Keratinocyte (primary cell): ENCODE measurements at regions not wholly inside any gene's neighbourhood (a gene's known extent, or its start where the extent isn't known, plus 50 kb on each side); places are given as distances from the start of the nearest gene placed in this dataset.

ENCODE experiments used
- DNase-seq: peaks from one replicate; pipeline ENCODE4 v3.0.0-alpha.2; 2011; ENCODE audit warnings: low read depth, missing footprints, low spot score
- FAIRE-seq: peaks from 2 replicates; lab custom pipeline; 2011; peaks lifted over from hg19 to GRCh38; lab: Jason Lieb, UNC
- H2AFZ ChIP-seq: 2 replicates; pipeline ENCODE4 v1.6.0; 2012; ENCODE audit warnings: low read length, control low read depth, inconsistent platforms; ENCODE audit not compliant: control insufficient read depth
- H3K27ac ChIP-seq: 2 replicates; pipeline ENCODE4 v1.5.1; 2011; ENCODE audit warnings: low read length; ENCODE audit not compliant: control insufficient read depth, insufficient read depth
- H3K27me3 ChIP-seq: 3 replicates; pipeline ENCODE4 v1.6.0; 2011; ENCODE audit warnings: low read length; ENCODE audit not compliant: control insufficient read depth, insufficient read depth; ENCODE audit errors: extremely low read depth
- H3K36me3 ChIP-seq, 2 experiments: 2 replicates in 1 of 2; 3 replicates in 1 of 2; pipeline ENCODE4 v1.5.1; 2011; ENCODE audit warnings: low read length in 2 of 2, mild to moderate bottlenecking in 1 of 2; ENCODE audit not compliant: control insufficient read depth in 2 of 2, insufficient read depth in 2 of 2; ENCODE audit errors: extremely low read depth in 1 of 2
- H3K4me1 ChIP-seq: 3 replicates; pipeline ENCODE4 v1.5.1; 2011; ENCODE audit warnings: low read length; ENCODE audit not compliant: control insufficient read depth, insufficient read depth; ENCODE audit errors: extremely low read depth
- H3K4me2 ChIP-seq: 3 replicates; pipeline ENCODE4 v1.6.0; 2011; ENCODE audit warnings: low read depth, low read length; ENCODE audit not compliant: control insufficient read depth, insufficient read depth; ENCODE audit errors: extremely low read depth
- H3K4me3 ChIP-seq, 3 experiments: fragments of 200-600 bp in 1 of 3; sonication (generic) in 1 of 3; 2 replicates in 2 of 3; 3 replicates in 1 of 3; pipeline ENCODE4 v1.5.1; 2011 to 2016; ENCODE audit warnings: low read length in 3 of 3, mild to moderate bottlenecking in 3 of 3, control low read depth in 2 of 3, inconsistent platforms in 1 of 3, low read depth in 1 of 3, mixed read lengths in 1 of 3, mixed run types in 1 of 3, moderate library complexity in 1 of 3; ENCODE audit not compliant: control insufficient read depth in 2 of 3, insufficient read depth in 2 of 3; ENCODE audit errors: extremely low read depth in 1 of 3
- H3K79me2 ChIP-seq: 2 replicates; pipeline ENCODE4 v1.6.0; 2012; ENCODE audit warnings: low read length; ENCODE audit not compliant: control insufficient read depth, insufficient read depth
- H3K9ac ChIP-seq: 3 replicates; pipeline ENCODE4 v1.6.0; 2011; ENCODE audit warnings: low read length; ENCODE audit not compliant: control insufficient read depth, insufficient read depth; ENCODE audit errors: extremely low read depth
- H3K9me1 ChIP-seq: 3 replicates; pipeline ENCODE4 v1.6.0; 2011; ENCODE audit warnings: low read length; ENCODE audit not compliant: control insufficient read depth, insufficient read depth; ENCODE audit errors: extremely low read depth
- H3K9me3 ChIP-seq: 2 replicates; pipeline ENCODE4 v1.5.1; 2012; ENCODE audit warnings: low read depth, low read length; ENCODE audit not compliant: control insufficient read depth
- H4K20me1 ChIP-seq: 3 replicates; pipeline ENCODE4 v1.6.0; 2011; ENCODE audit warnings: low read length; ENCODE audit not compliant: control insufficient read depth, insufficient read depth; ENCODE audit errors: extremely low read depth
- CTCF ChIP-seq, 3 experiments: IDR thresholded peaks in 1 of 3; conservative IDR thresholded peaks in 1 of 3; optimal IDR thresholded peaks in 1 of 3; 2 replicates in 2 of 3; 3 replicates in 1 of 3; pipeline versions ENCODE3 to v1.5.1; 2011; ENCODE audit warnings: low read length in 3 of 3, mild to moderate bottlenecking in 3 of 3, moderate library complexity in 2 of 3, control low read depth in 1 of 3, inconsistent platforms in 1 of 3; ENCODE audit not compliant: insufficient read depth in 2 of 3; ENCODE audit errors: extremely low read depth in 1 of 3
- EZH2 ChIP-seq: IDR thresholded peaks from one replicate; pipeline ENCODE4 v1.6.1; 2012; ENCODE audit warnings: inconsistent platforms, mild to moderate bottlenecking, low read length, moderate library complexity
- dilution Hi-C: fragments of 300-500 bp; cut with MboI; formaldehyde crosslinking; loops from one replicate; pipeline ENCODE4 v1.7.0; 2020; ENCODE audit warnings: low sequenced_read_pairs; ENCODE audit not compliant: extremely low pct_ligation_motif_present

GRCh38 chr1:163450986-163451385 is 129.2 kb downstream of the NUF2 start:
- Histone ChIP-seq H3K4me2 (no peak overlapping the region), H3K4me3 (no peak overlapping the region), H3K9me3 (no peaks in the 10 kb centered on the region), H3K79me2 (no peaks in the 10 kb centered on the region), H3K27ac (no peak overlapping the region), H3K9ac (no peak overlapping the region), H3K9me1 (no peaks in the 10 kb centered on the region), H2AFZ (no peak overlapping the region), H3K27me3 (no peaks in the 10 kb centered on the region), H4K20me1 (no peaks in the 10 kb centered on the region), H3K4me1 (no peaks in the 10 kb centered on the region), H3K36me3 (no peaks in the 10 kb centered on the region)
- DNase-seq = no peak
- TF ChIP-seq EZH2 = no peak
- TF ChIP-seq CTCF (optimal IDR thresholded peaks at IDR 0.05 in 1 of 3, IDR thresholded peaks at IDR 0.05 in 1 of 3, conservative IDR thresholded peaks at IDR 0.05 in 1 of 3; ENCODE audit: extremely low read depth in 1 of 3, insufficient read depth in 2 of 3, low read length in 3 of 3) = no peak
- dilution Hi-C loops = no loop called here
- no peak for FAIRE-seq

- no peak overlapping the region for H3K4me2 ChIP-seq
- no peak overlapping the region for H3K9ac ChIP-seq
- no peaks in the 10 kb centered on the region for H4K20me1 ChIP-seq
- H3K36me3 ChIP-seq = no peaks in the 10 kb centered on the region
- H3K4me3 ChIP-seq = no peak overlapping the region
- H3K9me1 ChIP-seq = no peaks in the 10 kb centered on the region
- H3K4me1 ChIP-seq = no peaks in the 10 kb centered on the region
- TF ChIP-seq CTCF (optimal IDR thresholded peaks at IDR 0.05 in 1 of 3, IDR thresholded peaks at IDR 0.05 in 1 of 3, conservative IDR thresholded peaks at IDR 0.05 in 1 of 3; ENCODE audit: extremely low read depth in 1 of 3, insufficient read depth in 2 of 3, low read length in 3 of 3) = no peak
- no peak for TF ChIP-seq EZH2
- no peaks in the 10 kb centered on the region for H3K27me3 ChIP-seq
- no peaks in the 10 kb centered on the region for H3K9me3 ChIP-seq
- H2AFZ ChIP-seq = no peak overlapping the region
- no peaks in the 10 kb centered on the region for H3K79me2 ChIP-seq
- DNase-seq (no peak), FAIRE-seq (no peak)
- no peak overlapping the region for H3K27ac ChIP-seq
- dilution Hi-C loops = no loop called here
These were observed 137.8 kb downstream of the NUF2 start for GRCh38 chr1:163459539-163459938.
